ENCODE measurements at regions not wholly inside any gene's neighbourhood (a gene's known extent, or its start where the extent isn't known, plus 50 kb on each side); places are given as distances from the start of the nearest gene placed in this dataset.

- H3K36me3 ChIP-seq (ENCODE audit: low read depth) = no peaks in the 10 kb centered on the region
- no peak for ATAC-seq (ENCODE audit: low read depth)
- no peak for TF ChIP-seq CTCF (IDR thresholded peaks at IDR 0.05; ENCODE audit: poor library complexity, severe bottlenecking)
- H3K27me3 ChIP-seq (ENCODE audit: insufficient read depth, poor library complexity, severe bottlenecking) = no peaks in the 10 kb centered on the region
- no peak overlapping the region for H3K27ac ChIP-seq (ENCODE audit: poor library complexity, severe bottlenecking)
- H3K9me3 ChIP-seq (ENCODE audit: severe bottlenecking) = peaks cover 2% of the 10 kb centered on the region
- H3K4me1 ChIP-seq (ENCODE audit: insufficient read depth, poor library complexity, severe bottlenecking) = no peaks in the 10 kb centered on the region
- H3K4me3 ChIP-seq (ENCODE audit: severe bottlenecking) = no peak overlapping the region
- no peak for DNase-seq (ENCODE audit: low spot score)
These were observed 352.4 kb upstream of the POM121L12 start for GRCh38 chr7:52682993-52683392.

GRCh38 chr7:52670608-52671225, 364.7 kb upstream of the POM121L12 start:
- ATAC-seq (ENCODE audit: low read depth) = no peak
- Histone ChIP-seq H3K4me1 (ENCODE audit: insufficient read depth, poor library complexity, severe bottlenecking) (no peaks in the 10 kb centered on the region), H3K27me3 (ENCODE audit: insufficient read depth, poor library complexity, severe bottlenecking) (no peaks in the 10 kb centered on the region), H3K36me3 (ENCODE audit: low read depth) (no peaks in the 10 kb centered on the region), H3K4me3 (ENCODE audit: severe bottlenecking) (no peak overlapping the region), H3K9me3 (ENCODE audit: severe bottlenecking) (peaks cover 2% of the 10 kb centered on the region), H3K27ac (ENCODE audit: poor library complexity, severe bottlenecking) (no peak overlapping the region)
- no peak for DNase-seq (ENCODE audit: low spot score)
- no peak for TF ChIP-seq CTCF (IDR thresholded peaks at IDR 0.05; ENCODE audit: poor library complexity, severe bottlenecking)

GRCh38 chr7:52669031-52669430, 366.4 kb upstream of the POM121L12 start:
- no peak overlapping the region for H3K4me3 ChIP-seq (ENCODE audit: severe bottlenecking)
- H3K4me1 ChIP-seq (ENCODE audit: insufficient read depth, poor library complexity, severe bottlenecking) = no peaks in the 10 kb centered on the region
- H3K27me3 ChIP-seq (ENCODE audit: insufficient read depth, poor library complexity, severe bottlenecking) = no peaks in the 10 kb centered on the region
- TF ChIP-seq CTCF (IDR thresholded peaks at IDR 0.05; ENCODE audit: poor library complexity, severe bottlenecking) = no peak
- ATAC-seq (ENCODE audit: low read depth) (no peak), DNase-seq (ENCODE audit: low spot score) (peak; percentile 57)
- H3K27ac ChIP-seq (ENCODE audit: poor library complexity, severe bottlenecking) = no peak overlapping the region
- peaks cover 2% of the 10 kb centered on the region for H3K9me3 ChIP-seq (ENCODE audit: severe bottlenecking)
- H3K36me3 ChIP-seq (ENCODE audit: low read depth) = no peaks in the 10 kb centered on the region

GRCh38 chr7:52668435-52668834, 367.0 kb upstream of the POM121L12 start:
- H3K27me3 ChIP-seq (ENCODE audit: insufficient read depth, poor library complexity, severe bottlenecking) = no peaks in the 10 kb centered on the region
- DNase-seq (ENCODE audit: low spot score) (no peak), ATAC-seq (ENCODE audit: low read depth) (no peak)
- H3K9me3 ChIP-seq (ENCODE audit: severe bottlenecking) = peaks cover 2% of the 10 kb centered on the region
- H3K27ac ChIP-seq (ENCODE audit: poor library complexity, severe bottlenecking) = no peak overlapping the region
- TF ChIP-seq CTCF (IDR thresholded peaks at IDR 0.05; ENCODE audit: poor library complexity, severe bottlenecking) = no peak
- no peak overlapping the region for H3K4me3 ChIP-seq (ENCODE audit: severe bottlenecking)
- H3K36me3 ChIP-seq (ENCODE audit: low read depth) = no peaks in the 10 kb centered on the region
- H3K4me1 ChIP-seq (ENCODE audit: insufficient read depth, poor library complexity, severe bottlenecking) = no peaks in the 10 kb centered on the region

GRCh38 chr7:52659178-52659577, 376.3 kb upstream of the POM121L12 start:
- Histone ChIP-seq H3K4me3 (ENCODE audit: severe bottlenecking) (no peak overlapping the region), H3K4me1 (ENCODE audit: insufficient read depth, poor library complexity, severe bottlenecking) (no peaks in the 10 kb centered on the region), H3K36me3 (ENCODE audit: low read depth) (no peaks in the 10 kb centered on the region), H3K27ac (ENCODE audit: poor library complexity, severe bottlenecking) (no peak overlapping the region), H3K27me3 (ENCODE audit: insufficient read depth, poor library complexity, severe bottlenecking) (no peaks in the 10 kb centered on the region), H3K9me3 (ENCODE audit: severe bottlenecking) (no peaks in the 10 kb centered on the region)
- DNase-seq (ENCODE audit: low spot score) (no peak), ATAC-seq (ENCODE audit: low read depth) (no peak)
- TF ChIP-seq CTCF (IDR thresholded peaks at IDR 0.05; ENCODE audit: poor library complexity, severe bottlenecking) = no peak

All from RWPE2 (cell line).